OCI-LY1 (cell line): ENCODE measurements at regions not wholly inside any gene's neighbourhood (a gene's known extent, or its start where the extent isn't known, plus 50 kb on each side); places are given as distances from the start of the nearest gene placed in this dataset.

ENCODE experiments used
- H2AFZ ChIP-seq: fragments of 200-600 bp; sonication (generic), shearing (Covaris generic); 2 replicates; pipeline ENCODE4 v1.6.0; 2014; ENCODE audit warnings: antibody characterized with exemption, mild to moderate bottlenecking, low read length
- H3F3A ChIP-seq: fragments of 200-600 bp; sonication (generic), shearing (Covaris generic); 2 replicates; pipeline ENCODE4 v1.6.0; 2014; ENCODE audit warnings: mild to moderate bottlenecking, antibody characterized with exemption, low read length, moderate library complexity; ENCODE audit not compliant: insufficient read depth
- H3K27ac ChIP-seq: fragments of 200-600 bp; sonication (generic); 2 replicates; pipeline ENCODE4 v1.5.1; 2014; ENCODE audit warnings: low read length, mixed run types, mild to moderate bottlenecking, low read depth; ENCODE audit not compliant: poor library complexity, severe bottlenecking
- H3K27me3 ChIP-seq: fragments of 200-600 bp; sonication (generic); 2 replicates; pipeline ENCODE4 v1.6.0; 2014; ENCODE audit warnings: antibody characterized with exemption, mild to moderate bottlenecking, low read length, moderate library complexity; ENCODE audit not compliant: insufficient read depth
- H3K36me3 ChIP-seq: fragments of 200-600 bp; sonication (generic); 2 replicates; pipeline ENCODE4 v1.6.1; 2014; ENCODE audit warnings: mild to moderate bottlenecking, antibody characterized with exemption, low read length, moderate library complexity, mixed read lengths; ENCODE audit not compliant: insufficient read depth
- H3K4me1 ChIP-seq: fragments of 200-600 bp; sonication (generic); 2 replicates; pipeline ENCODE4 v1.5.1; 2014; ENCODE audit warnings: mild to moderate bottlenecking, low read length, moderate library complexity; ENCODE audit not compliant: insufficient read depth, severe bottlenecking
- H3K4me2 ChIP-seq: fragments of 200-600 bp; sonication (generic), shearing (Covaris generic); 2 replicates; pipeline ENCODE4 v1.6.1; 2014; ENCODE audit warnings: low read length
- H3K4me3 ChIP-seq: fragments of 200-600 bp; sonication (generic); 2 replicates; pipeline ENCODE4 v1.5.1; 2014; ENCODE audit warnings: low read length, low read depth, mild to moderate bottlenecking, mixed read lengths; ENCODE audit not compliant: poor library complexity, severe bottlenecking
- H3K79me2 ChIP-seq: fragments of 200-600 bp; shearing (Covaris generic); 2 replicates; pipeline ENCODE4 v1.6.1; 2016; ENCODE audit warnings: mixed run types, low read length, mixed read lengths; ENCODE audit not compliant: insufficient read depth
- H3K9ac ChIP-seq: fragments of 200-600 bp; sonication (generic), shearing (Covaris generic); 2 replicates; pipeline ENCODE4 v1.6.1; 2014; ENCODE audit warnings: mild to moderate bottlenecking, low read length, mixed read lengths
- H3K9me2 ChIP-seq: fragments of 200-600 bp; sonication (generic), shearing (Covaris generic); 2 replicates; pipeline ENCODE4 v1.6.1; 2014; ENCODE audit warnings: low read depth, mild to moderate bottlenecking, low read length, mixed read lengths
- H3K9me3 ChIP-seq: fragments of 200-600 bp; shearing (Covaris generic); 2 replicates; pipeline ENCODE4 v1.6.1; 2014; ENCODE audit warnings: low read length, mixed read lengths
- H4K20me1 ChIP-seq: fragments of 200-600 bp; sonication (generic), shearing (Covaris generic); 2 replicates; pipeline ENCODE4 v1.6.0; 2016; ENCODE audit warnings: mild to moderate bottlenecking, low read length; ENCODE audit not compliant: insufficient read depth
- CTCF ChIP-seq: fragments of 200-600 bp; sonication (generic), shearing (Covaris generic); IDR thresholded peaks from 2 replicates; pipeline ENCODE4 v1.5.1; 2017; ENCODE audit warnings: mild to moderate bottlenecking, antibody characterized with exemption, low read length, moderate library complexity, mixed read lengths
- EZH2 ChIP-seq: fragments of 200-600 bp; sonication (generic), shearing (Covaris generic); IDR thresholded peaks from 2 replicates; pipeline ENCODE4 v1.8.0; 2017; ENCODE audit warnings: borderline replicate concordance, mixed run types, mild to moderate bottlenecking, antibody characterized with exemption, low read length, moderate library complexity, mixed read lengths

DNA sequence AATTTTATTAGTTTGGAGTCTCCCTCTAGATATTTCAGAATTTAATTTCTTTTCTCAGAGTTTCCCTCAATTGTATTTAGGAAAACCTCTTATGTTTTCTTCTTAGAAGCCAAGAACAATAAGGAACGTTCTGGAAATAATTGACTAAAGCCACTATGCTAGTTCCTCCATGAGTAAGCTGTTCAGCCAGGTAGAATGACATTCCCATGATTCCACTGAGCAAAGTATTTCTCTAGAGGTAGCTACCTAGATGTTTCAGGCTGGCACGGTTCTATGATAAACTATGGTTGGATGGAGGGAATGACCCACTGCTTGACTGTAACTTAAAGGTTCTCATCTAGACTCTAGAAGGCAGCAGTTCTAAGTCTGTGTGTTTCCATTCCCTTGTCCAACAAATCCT, 62.4 kb downstream of the CLDN17 start:
- H3K27ac ChIP-seq, result no peak overlapping the region
- no peaks in the 10 kb centered on the region for H3K79me2 ChIP-seq
- no peak overlapping the region for H3K4me2 ChIP-seq
- no peaks in the 10 kb centered on the region for H3K36me3 ChIP-seq
- no peak overlapping the region for H3K9ac ChIP-seq
- H3K4me3 ChIP-seq, result no peak overlapping the region
- H3K9me2 ChIP-seq, result no peaks in the 10 kb centered on the region
- H3K27me3 ChIP-seq, result no peaks in the 10 kb centered on the region
- H2AFZ ChIP-seq, result no peak overlapping the region
- H4K20me1 ChIP-seq, result no peaks in the 10 kb centered on the region
- TF ChIP-seq CTCF (no peak), EZH2 (no peak)
- no peaks in the 10 kb centered on the region for H3K9me3 ChIP-seq
- H3K4me1 ChIP-seq, result no peaks in the 10 kb centered on the region
- H3F3A ChIP-seq, result no peaks in the 10 kb centered on the region

GRCh38 chr21:30102871-30103270, 63.7 kb downstream of the CLDN17 start:
- Histone ChIP-seq H3K9me3 (no peaks in the 10 kb centered on the region), H3K36me3 (no peaks in the 10 kb centered on the region), H3K4me3 (no peak overlapping the region), H3K79me2 (no peaks in the 10 kb centered on the region), H2AFZ (no peak overlapping the region), H3K27ac (no peak overlapping the region), H3K9me2 (no peaks in the 10 kb centered on the region), H3K4me1 (no peaks in the 10 kb centered on the region), H3K9ac (no peak overlapping the region), H3K27me3 (no peaks in the 10 kb centered on the region), H4K20me1 (no peaks in the 10 kb centered on the region), H3F3A (no peaks in the 10 kb centered on the region), H3K4me2 (no peak overlapping the region)
- TF ChIP-seq CTCF, result no peak
- no peak for TF ChIP-seq EZH2

- Histone ChIP-seq H3K9me2 (no peaks in the 10 kb centered on the region), H3K9ac (no peak overlapping the region), H3K4me1 (no peaks in the 10 kb centered on the region), H3K27ac (no peak overlapping the region), H2AFZ (no peak overlapping the region), H4K20me1 (no peaks in the 10 kb centered on the region), H3K79me2 (no peaks in the 10 kb centered on the region), H3K27me3 (no peaks in the 10 kb centered on the region), H3K4me3 (no peak overlapping the region), H3K9me3 (no peaks in the 10 kb centered on the region), H3F3A (no peaks in the 10 kb centered on the region), H3K36me3 (no peaks in the 10 kb centered on the region), H3K4me2 (no peak overlapping the region)
- TF ChIP-seq EZH2, result no peak
- TF ChIP-seq CTCF, result no peak
These were observed 64.6 kb downstream of the CLDN17 start for GRCh38 chr21:30101967-30102366.
